Activated CD8-positive, alpha-beta memory T cell treated with anti-CD3 and anti-CD28 coated beads for 24 hours (primary cell): ENCODE measurements at regions not wholly inside any gene's neighbourhood (a gene's known extent, or its start where the extent isn't known, plus 50 kb on each side); places are given as distances from the start of the nearest gene placed in this dataset.
"Not testable (repeated sequence)": the region's sequence is repeated elsewhere in the genome, so short reads cannot be mapped to it uniquely, and the experiment has no call there.

Experiments used
- DNase-seq: peaks from one replicate; pipeline ENCODE4 v3.0.0-alpha.2; 2020

DNA sequence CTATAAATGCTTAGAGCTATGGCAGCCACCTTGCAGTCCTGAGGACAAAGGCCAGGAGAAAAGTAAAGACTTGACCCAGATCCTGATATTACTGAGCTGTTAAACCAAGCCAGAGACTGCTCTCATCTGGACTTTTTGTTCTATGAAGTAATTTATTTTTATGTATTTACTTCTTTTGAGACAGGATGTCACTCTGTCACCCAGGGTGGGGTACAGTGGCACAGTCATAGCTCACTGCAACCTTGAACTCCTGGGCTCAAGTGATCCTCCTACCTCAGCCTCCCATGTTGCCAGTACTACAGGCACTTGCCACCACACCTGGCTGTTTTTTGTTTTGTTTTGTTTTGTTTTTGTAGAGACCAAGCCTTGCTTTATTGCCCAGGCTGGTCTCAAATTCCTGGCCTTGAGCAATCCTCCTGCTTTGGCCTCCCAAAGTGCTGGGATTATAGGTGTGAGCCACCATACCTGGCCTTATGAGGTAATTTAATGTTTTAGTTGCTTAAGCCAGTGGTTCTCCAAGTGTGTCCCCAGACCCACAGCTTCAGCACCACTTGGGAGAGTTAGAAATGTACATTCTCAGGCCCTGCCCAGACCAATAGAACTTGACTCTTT is 112.1 kb downstream of the COPRS start:
- no peak for DNase-seq

DNA sequence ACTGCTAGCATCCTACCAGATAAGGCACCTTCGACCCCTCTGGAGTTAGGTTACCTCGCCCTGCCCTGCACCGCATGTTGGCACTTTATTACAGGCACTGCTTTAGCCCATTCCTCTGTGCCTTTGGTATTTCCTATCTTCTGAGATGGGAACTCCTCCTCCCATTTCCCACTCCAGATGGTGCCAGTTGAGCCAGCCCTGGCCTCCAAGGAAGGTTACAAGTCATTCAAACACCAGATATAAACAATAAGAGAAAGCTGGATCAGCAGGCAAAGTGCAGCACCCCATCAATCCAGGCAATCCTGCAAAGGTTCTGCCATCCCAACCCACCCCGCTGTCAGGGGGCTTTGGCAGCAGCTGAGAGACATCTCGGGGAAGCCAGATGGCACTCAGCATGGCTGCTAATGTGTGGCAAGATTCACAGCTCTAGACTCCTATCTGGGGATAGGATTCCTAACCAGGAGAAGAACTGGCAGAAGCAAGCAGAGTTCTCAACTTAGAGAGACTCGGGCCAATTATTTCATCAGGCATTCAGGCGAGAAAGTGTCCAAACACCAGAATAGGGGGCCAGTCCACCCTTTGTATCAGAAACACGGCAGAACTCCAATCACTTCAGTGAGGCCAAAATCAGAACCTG is 113.0 kb downstream of the COPRS start:
- no peak for DNase-seq

DNA sequence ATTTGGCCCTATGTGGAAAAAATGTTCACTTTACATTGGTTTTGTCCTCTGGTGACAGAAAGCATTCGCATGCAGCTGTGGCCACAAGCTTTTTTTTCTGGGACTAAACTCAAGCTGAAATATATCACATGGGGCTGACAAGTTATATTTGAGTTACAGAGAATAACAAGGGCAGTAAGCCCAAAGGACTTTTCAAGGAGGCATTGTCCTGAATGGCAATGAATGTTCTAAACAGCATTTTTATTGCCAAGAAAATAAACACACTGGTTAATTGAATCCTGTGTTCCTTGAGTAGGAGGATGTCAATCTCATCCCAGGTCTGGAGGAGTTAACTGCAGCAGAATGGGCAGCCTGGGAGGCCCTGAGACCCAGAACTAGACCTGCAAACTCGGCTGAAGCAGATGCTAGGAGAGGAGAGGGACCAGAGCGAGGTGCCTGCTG is 114.5 kb downstream of the COPRS start:
- no peak for DNase-seq

DNA sequence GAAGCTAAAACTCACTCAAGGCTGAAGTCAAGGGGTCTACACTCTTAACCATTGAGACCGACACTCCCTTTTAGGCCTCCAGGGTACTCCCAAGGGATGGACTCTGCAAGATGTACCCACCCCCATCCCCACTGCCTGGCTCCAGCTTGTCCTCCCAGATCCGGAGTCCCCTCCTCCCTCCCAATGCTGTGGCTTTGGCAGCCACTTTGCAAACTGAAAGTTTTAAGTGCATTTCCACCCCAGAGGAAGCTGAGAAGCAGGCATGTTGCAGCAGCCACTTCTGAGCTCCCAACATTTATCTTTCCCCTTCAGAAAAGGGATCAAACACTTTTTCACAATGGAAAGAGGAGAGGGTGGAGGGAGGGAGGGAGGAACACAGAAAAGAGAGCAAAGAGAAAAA is 115.2 kb downstream of the COPRS start:
- DNase-seq: no peak

DNA sequence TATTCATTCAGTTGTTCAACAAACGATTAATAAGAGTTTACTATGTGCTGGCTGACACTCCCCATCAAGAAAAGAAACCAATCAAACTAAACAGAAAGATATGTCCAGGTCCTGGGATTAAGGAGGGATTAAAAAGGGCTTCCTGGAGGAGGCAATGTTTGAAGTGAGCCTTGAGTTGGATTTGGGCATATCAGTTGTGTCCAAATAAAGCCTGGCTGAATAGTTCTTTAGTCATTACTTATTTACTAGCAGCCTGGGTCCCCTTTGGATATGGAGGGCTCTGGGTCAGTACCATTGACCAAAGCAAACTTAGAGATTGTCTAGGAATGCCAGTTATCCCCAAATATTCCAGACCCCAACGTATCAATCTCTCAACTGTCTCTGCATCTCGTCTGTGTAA is 117.7 kb downstream of the COPRS start:
- DNase-seq: no peak

DNA sequence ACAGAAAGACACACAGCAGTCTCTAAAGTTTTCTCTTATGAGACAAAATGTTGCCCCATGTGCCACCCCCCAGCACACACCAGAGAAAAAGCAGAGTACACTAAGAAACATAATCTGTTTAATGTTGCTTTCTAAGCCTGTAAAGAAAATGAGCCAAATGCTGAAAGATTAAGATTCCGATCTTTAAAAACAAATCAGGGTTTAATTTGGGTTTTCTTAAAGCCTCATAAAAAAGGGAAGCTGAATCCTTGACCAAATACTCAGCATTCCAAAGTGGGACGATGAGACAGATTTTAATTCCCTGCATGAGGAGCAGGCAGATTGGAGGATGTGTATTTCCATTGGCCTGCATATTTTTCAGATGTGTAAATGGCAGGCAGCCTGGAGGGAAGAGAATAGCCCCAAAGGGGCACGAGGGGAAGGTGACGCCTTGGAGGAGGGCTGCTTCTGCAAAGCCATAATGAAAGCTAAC is 118.4 kb downstream of the COPRS start:
- no peak for DNase-seq

DNA sequence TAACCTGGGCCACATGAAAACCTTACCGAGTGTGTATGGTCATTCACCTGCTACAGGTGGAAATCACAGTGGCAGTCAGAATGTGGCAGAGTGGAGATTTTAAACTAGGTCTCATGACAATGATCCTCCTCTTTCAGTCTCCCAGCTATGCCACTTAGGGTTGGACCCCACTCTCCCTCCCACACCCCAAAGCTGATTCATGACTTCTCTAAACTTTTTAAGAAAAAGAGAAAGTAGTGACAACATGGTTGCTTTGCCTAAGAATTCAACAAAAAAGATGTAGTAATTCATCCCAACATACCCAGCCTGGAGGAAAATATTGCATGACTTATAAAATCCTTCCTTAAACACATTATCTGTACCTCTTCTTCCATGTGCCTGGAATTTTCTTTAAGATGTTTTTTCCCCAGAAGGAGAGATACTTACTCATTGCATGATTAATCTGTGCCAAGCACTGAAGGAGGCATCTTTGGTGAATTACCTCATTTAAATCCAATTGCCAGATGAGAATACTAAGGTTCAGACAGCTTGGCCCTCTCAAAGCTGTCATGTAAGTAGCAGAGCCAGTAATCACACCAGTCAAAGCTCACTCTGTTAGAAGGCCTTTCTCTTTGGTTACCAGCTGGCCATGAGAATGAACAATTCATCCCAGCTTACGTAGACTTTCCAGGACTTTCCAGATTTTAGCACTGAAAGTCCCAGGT is 119.9 kb downstream of the COPRS start:
- no peak for DNase-seq

DNA sequence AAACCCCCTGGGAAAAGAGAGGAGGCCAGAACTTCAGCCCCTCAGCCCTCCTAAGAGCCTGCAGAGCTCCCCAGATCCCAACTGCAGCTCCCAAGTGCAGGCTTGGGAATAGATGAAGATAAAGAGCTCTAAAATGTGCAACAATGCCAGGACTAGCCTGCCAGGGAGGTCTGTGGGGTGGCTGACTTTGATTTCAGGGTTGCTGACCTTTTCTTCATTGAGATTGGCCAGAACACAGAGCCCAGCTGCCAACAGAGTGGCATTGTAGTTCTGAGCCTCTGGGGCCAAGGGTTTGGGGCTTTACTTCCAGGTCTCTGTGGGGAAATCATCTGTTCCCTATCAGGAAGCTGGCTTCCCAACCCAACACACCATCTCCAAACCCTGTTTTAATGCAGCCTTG is 120.6 kb downstream of the COPRS start:
- DNase-seq: no peak

DNA sequence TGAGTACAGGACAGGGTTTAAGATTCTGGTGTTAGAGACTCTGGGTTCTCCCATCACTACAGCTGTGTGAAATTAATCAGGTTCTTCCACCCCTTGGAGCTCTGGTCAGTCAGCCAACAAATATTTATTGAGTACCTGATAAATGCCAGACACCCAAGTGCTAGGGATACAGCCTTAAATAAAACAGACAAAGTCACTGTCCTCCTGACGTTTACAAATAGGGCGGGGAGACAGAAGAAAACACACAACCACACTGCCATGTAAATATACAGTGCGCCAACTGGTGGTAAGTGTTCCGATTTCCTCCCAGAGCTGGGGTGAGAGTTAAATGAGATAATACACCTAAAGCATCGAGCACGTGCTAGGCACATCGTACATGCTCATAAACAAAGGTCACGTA is 121.0 kb downstream of the COPRS start:
- no peak for DNase-seq

DNA sequence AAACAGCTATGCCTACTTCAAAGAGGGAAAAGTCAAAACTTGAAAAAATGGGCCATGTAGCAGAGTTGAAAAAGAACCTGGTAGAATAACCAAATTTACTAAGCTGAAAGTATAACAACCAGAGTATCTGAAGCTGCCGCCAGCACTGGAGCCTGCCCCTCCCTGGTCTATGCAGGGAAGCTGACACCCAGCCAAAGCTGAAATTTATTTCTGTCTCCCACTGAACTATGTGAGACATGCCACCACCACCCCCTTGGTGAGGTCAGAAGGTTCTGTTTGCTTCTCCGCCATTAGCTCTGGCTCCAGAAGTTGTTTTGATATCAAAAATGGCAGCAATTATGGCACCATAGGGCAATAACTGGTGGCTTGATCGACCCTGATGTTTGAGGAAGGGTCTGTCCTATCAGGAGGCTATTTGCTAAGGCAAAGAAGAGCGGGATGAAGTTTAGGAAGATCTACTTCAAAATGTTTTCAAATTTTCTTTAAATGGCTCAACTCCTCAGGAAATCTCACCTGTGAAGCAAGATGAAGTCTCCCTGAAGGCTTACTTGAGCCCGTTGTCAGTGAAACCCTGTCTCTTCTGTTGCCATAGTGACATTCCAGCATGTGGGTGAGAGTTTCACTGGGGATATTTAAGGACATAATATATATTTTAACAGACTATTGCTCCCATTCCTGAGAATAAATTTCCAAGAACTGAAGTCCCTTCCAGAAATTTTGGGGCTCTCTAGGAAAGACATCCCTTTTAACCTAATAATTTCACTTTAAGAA is 122.0 kb downstream of the COPRS start:
- no peak for DNase-seq

DNA sequence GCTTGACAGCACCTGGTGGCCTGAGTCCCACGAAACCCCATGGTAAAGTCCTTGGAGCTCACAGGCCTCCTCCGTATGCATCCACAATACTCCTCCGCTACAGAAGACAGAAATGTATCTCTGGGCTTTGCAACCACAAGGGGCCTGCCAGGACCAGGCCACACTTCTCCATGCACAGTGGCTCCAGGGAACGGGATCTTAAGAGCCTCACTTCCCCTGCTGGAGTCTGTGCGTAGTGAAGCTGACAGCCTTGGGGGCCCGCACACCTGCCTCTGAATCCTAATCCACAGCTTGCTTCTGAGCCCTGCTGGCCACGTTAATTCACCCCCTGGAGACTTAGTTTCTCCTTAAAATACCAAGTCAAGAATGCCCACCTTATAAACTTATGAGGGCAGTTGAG is 125.7 kb downstream of the COPRS start:
- DNase-seq: no peak

DNA sequence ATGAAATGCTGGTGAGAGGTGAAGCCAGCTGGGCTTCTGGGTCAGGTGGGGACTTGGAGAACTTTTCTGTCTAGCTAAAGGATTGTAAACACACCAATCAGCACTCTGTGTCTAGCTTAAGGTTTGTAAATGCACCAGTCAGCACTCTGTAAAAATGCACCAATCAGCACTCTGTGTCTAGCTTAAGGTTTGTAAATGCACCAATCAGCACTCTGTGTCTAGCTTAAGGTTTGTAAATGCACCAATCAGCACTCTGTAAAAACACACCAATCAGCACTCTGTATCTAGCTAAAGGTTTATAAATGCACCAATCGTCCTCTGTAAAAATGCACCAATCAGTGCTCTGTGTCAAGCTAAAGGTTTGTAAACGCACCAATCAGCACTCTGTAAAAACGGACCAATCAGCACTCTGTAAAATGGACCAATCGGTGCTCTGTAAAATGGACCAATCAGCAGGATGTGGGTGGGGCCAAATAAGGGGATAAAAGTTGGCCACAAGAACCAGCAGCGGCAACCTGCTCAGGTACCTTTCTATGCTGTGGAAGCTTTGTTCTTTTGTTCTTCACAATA is 127.4 kb downstream of the COPRS start:
- not testable (repeated sequence) for DNase-seq

DNA sequence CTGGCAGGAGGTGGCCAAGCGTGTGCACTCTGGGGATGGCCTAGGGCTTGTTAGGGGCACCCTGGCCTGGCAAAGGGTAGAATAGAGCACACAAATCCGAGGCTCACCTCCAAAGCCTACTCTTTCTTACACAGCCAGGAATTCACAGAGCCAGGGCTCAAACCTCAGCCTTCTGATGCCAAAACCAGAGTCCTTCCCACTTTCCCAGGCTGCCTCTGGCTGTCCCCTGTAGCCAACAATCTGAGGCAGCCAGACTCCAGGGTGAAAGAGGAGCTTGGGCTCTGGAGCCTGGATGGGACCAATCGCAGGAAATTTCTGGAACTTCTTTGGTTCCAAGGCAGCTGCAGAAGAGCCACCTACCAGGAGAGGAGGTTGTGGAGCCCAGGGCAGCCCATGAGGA is 127.9 kb downstream of the COPRS start:
- no peak for DNase-seq

DNA sequence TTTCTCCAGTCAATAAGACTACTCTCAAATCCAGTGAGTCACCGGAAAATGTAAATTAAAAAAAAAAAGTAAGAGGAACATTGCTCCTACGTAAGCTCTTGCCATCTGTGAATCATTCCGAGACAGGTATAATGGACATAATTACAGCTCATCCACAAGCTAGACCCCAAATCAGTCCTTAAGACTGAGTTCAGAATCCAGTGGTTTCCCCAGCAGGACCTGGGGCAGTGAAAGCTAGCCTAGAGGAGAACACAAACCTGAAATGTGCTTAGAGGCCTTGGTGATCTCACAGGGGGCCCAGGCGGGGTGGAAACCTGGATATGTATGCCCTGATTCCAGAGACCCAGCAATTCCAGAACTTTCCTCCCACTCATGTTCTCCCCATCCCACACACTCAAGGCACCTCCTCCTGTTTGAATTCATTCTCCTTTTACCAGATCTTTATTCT is 132.0 kb downstream of the COPRS start:
- DNase-seq: no peak

DNA sequence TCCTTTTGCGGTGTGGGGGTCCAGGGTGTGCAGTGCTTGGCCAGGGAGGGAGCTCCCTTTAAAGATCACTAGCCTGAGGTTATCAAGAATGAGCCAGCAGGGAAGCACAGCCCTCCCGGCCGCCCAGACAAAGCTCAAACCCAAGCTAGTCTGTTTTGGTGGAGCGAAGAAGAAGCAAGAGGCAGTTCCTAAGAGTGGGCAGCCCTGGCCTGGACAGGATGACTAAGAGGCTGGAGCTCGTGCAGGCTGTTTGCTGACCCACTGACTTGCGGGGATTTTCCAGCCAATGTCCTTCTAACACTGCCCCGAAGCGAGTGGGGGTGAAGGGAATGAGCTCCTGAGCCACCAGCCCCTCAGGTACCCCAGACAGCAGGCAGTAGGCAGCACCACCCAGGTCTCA is 134.4 kb downstream of the COPRS start:
- no peak for DNase-seq

DNA sequence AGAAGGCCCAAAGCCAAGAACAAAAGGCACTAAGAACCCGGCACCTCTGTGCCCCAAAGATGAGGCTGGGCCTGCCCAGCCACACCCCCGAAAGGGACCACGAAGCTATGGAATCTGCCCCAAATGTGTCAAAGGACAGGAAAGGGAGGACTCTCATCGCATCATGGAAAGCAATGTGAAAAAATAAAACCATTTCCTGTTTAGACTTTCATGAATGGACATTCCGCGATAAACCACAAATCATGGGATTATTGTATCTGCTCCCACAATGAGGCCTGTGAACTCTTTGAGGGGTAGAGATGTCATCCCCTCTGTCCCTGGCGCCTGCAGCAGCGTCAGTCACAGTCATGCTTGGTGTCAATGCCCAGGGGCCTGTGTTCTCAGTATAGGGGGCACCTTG is 135.0 kb downstream of the COPRS start:
- DNase-seq: no peak

DNA sequence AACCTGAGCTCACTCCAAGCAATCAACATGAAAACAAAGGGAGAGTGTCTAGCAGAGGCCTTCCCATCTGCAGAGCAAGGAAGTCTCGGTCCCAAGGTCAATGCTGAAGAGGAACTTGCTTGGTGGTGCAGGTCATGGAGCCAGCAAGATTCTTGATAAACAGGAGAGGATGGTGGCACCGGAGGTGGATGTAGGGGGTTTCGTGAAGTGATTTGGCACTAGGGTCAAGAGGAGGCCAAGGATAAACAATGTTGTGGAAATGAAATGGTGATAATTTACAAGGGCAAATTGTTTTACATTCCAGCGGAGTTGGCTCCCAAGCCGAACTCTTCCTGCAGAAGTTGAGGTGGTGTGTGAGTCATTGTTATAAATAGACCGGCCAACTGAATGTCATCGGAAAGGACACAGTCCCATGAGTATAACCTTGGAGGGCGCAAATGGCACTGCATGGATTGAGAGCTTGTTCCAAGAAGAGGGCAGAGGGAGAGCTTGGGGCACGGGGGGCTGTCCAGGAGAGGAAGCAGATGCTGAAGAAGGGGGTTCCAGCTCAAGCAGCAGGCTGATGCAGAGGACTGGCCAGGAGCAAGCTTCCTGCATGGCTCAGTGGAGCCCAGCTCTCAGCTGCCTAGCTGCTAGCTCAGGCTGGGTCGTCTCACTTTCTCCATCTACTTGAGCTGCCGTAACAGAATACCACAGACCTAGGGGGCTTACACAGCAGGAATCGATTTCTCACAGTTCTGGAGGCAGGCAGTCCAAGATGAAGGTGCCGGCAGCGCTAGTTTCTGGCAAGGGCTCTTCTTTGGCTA is 136.6 kb downstream of the COPRS start:
- no peak for DNase-seq

DNA sequence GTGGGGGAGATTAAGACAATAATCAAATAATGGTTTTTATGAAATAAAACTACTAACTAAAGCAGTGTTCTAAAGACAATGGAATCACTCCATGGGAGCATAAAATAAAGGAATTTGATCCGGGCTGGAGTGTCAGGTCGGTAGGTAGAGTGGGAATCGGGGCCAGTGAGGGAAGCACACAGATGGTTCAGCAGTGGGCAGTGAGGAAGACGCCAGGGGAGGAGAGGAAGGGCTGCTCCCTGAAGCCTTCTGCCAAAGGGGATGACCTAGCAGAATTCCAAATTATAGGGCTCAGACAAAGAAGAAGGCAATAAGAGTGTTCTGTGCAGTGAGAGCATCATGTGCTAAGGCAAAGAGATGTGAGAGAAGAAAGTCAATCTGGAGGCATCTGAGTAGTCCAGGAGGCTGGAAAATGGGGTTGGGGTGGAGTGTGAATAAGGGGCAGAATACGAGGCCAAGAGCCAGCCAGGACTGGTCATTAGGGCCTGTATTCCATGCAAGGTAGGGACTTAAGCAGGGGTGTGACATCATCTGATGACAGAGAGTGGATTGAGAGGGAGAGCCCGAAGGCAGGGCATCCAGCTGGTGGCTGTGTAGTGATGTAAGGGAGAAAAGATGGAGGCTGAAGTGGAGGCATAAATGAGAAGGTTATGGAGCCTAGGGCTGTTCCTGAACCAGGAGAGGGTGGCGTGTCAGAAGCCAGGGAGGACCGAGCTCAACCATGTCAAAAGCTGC is 137.6 kb downstream of the COPRS start:
- no peak for DNase-seq

DNA sequence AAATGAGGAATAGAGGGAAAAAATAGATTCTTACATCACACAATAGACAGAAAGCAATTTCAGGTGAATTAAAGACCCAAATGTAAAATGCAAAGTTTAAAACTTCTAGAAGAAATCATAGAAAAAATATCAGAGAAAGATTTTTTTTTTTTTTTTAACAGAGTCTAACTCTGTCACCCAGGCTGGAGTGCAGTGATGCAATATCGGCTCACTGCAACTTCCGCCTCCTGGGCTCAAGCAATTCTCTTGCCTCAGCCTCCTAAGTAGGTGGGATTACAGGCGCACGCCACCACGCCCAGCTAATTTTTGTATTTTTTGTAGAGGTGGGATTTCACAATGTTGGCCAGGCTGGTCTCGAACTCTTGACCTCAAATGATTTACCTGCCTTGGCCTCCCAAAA is 141.8 kb downstream of the COPRS start:
- DNase-seq: not testable (repeated sequence)

DNA sequence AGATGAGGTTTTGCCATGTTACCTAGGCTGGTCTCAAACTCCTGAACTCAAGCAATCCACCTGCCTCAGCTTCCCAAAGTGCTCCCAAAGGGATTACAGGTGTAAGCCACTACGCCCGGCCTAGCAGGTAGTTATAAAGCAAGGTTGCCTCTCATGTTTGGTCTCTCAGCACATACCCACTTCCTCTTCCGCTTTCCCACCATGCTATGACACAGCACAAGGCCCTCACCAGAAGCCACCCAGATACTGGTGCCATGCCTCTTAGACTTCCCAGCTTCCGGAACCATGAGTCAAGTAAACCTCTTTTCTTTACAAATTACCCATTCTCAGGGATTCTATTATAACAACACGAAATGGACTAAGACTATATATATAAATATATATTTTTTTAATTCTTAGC is 143.6 kb downstream of the COPRS start:
- DNase-seq: no peak

DNA sequence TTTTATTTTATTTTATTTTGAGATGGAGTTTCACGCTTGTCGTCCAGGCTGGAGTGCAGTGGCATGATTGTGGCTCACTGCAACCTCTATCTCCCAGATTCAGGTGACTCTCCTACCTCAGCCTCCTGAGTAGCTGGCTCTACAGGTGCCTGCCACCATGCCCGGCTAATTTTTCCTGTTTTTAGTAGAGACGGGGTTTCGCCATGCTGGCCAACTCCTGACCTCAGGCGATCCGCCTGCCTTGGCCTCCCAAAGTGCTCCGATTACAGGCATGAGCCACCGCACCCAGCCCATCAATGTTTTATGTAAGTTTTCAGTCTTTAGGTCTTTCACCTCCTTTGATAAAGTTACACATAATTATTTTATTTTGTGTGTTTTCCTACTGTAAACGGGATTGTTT is 154.6 kb downstream of the COPRS start:
- no peak for DNase-seq

DNA sequence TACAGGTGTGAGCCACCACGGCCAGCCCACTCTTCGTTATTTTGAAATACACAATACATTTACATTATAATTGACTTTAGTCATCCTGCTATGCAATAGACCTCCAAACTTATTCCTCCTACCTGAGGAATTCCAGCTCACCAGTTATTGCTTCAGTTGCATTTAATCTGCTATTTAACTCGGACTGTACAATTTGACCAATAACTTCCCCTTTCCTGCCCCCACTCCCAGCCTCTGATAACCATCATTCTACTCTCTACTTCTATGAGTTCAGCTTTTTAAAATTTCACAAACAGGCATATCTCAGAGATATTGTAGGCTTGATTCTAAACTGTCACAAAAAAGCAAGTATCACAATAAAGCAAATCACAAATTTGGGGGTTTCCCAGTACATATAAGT is 157.0 kb downstream of the COPRS start:
- no peak for DNase-seq
